GM12878 (cell line): ENCODE measurements at regions not wholly inside any gene's neighbourhood (a gene's known extent, or its start where the extent isn't known, plus 50 kb on each side); places are given as distances from the start of the nearest gene placed in this dataset.

Source experiments
- CHD4 ChIP-seq: fragments of 200-600 bp; sonication (generic); IDR thresholded peaks from 2 replicates; pipeline ENCODE4 v1.6.1; 2016; ENCODE audit warnings: mild to moderate bottlenecking
- ETV6 ChIP-seq, 2 experiments: fragments of 450-650 bp in 1 of 2; IDR thresholded peaks in 1 of 2; conservative IDR thresholded peaks in 1 of 2; 2 replicates each; pipeline ENCODE4 v1.6.1; 2014; ENCODE audit warnings: antibody characterized with exemption in 1 of 2, borderline replicate concordance in 1 of 2, low read depth in 1 of 2, mild to moderate bottlenecking in 1 of 2, moderate library complexity in 1 of 2
- MXI1 ChIP-seq: fragments of 150-350 bp; IDR thresholded peaks from 2 replicates; pipeline ENCODE4 v1.6.1; 2011; ENCODE audit warnings: low read depth, mild to moderate bottlenecking, inconsistent platforms, low read length, improper control_type of control experiment
- TF ChIP-seq, protein P1 (sequence below): fragments of 450-650 bp; formaldehyde crosslinking; IDR thresholded peaks from 2 replicates; pipeline ENCODE4 v1.4.0; 2020; ENCODE audit warnings: mild to moderate bottlenecking, moderate library complexity
- TF ChIP-seq, protein P2 (sequence below): IDR thresholded peaks from 2 replicates; pipeline ENCODE4 v1.6.1; 2012; ENCODE audit warnings: low read depth, low read length, improper control_type of control experiment
- TF ChIP-seq, protein P3 (sequence below), 3 experiments: IDR thresholded peaks in 2 of 3; conservative IDR thresholded peaks in 1 of 3; 2 replicates each; pipeline ENCODE4 v1.5.1; 2011; ENCODE audit warnings: low read depth in 3 of 3, low read length in 3 of 3, mild to moderate bottlenecking in 3 of 3, control low read depth in 2 of 3, moderate library complexity in 2 of 3, inconsistent platforms in 1 of 3, mixed read lengths in 1 of 3; ENCODE audit not compliant: control insufficient read depth in 2 of 3, insufficient read depth in 1 of 3; ENCODE audit errors: extremely low read depth in 1 of 3
- TF ChIP-seq, protein P4 (sequence below): IDR thresholded peaks from 2 replicates; pipeline ENCODE4 v1.6.1; 2011; ENCODE audit warnings: low read depth, low read length, improper control_type of control experiment, borderline replicate concordance

DNA sequence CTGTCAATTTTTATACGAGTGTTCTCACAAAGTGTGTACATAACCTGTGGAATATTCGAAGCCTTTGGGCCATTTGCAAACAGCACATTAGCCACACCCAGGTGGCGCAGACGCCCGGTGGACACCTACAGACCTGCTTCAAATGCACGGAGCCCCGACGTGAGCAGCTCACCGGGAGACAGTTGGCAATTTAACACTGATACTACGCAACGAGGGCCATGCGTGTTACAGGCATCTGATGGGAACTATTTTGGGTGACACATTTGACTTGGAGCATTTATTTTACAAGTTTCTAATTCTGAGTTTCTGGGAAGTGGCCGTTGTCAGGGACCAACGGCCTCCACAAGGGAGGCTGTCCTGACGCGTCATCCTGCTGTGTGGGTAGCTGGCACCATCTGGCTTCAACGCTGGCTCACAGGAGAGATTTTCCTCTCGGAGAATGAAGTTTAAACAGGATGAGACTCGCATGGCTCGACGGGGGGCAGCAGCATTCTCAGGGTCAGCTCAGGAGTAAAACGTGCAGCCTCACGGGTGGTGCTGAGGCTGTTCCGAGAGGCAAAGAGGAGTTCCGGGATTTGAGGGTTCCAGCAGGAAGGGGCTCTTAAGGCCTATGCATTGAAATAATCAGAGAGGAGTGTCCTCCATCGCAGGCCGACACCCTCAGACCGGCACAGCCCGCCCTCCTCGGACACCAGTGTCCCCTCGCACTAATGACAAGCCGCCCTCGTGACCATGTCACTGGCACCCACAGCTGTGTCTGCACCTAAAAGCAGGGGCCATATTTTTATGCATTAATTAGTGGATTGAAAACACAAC, 207.4 kb downstream of the DLL1 start:
- TF ChIP-seq, protein P1, sequence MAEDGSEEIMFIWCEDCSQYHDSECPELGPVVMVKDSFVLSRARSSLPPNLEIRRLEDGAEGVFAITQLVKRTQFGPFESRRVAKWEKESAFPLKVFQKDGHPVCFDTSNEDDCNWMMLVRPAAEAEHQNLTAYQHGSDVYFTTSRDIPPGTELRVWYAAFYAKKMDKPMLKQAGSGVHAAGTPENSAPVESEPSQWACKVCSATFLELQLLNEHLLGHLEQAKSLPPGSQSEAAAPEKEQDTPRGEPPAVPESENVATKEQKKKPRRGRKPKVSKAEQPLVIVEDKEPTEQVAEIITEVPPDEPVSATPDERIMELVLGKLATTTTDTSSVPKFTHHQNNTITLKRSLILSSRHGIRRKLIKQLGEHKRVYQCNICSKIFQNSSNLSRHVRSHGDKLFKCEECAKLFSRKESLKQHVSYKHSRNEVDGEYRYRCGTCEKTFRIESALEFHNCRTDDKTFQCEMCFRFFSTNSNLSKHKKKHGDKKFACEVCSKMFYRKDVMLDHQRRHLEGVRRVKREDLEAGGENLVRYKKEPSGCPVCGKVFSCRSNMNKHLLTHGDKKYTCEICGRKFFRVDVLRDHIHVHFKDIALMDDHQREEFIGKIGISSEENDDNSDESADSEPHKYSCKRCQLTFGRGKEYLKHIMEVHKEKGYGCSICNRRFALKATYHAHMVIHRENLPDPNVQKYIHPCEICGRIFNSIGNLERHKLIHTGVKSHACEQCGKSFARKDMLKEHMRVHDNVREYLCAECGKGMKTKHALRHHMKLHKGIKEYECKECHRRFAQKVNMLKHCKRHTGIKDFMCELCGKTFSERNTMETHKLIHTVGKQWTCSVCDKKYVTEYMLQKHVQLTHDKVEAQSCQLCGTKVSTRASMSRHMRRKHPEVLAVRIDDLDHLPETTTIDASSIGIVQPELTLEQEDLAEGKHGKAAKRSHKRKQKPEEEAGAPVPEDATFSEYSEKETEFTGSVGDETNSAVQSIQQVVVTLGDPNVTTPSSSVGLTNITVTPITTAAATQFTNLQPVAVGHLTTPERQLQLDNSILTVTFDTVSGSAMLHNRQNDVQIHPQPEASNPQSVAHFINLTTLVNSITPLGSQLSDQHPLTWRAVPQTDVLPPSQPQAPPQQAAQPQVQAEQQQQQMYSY: no peak
- TF ChIP-seq, protein P2, sequence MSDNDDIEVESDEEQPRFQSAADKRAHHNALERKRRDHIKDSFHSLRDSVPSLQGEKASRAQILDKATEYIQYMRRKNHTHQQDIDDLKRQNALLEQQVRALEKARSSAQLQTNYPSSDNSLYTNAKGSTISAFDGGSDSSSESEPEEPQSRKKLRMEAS: no peak
- TF ChIP-seq MXI1: no peak
- TF ChIP-seq, protein P3, sequence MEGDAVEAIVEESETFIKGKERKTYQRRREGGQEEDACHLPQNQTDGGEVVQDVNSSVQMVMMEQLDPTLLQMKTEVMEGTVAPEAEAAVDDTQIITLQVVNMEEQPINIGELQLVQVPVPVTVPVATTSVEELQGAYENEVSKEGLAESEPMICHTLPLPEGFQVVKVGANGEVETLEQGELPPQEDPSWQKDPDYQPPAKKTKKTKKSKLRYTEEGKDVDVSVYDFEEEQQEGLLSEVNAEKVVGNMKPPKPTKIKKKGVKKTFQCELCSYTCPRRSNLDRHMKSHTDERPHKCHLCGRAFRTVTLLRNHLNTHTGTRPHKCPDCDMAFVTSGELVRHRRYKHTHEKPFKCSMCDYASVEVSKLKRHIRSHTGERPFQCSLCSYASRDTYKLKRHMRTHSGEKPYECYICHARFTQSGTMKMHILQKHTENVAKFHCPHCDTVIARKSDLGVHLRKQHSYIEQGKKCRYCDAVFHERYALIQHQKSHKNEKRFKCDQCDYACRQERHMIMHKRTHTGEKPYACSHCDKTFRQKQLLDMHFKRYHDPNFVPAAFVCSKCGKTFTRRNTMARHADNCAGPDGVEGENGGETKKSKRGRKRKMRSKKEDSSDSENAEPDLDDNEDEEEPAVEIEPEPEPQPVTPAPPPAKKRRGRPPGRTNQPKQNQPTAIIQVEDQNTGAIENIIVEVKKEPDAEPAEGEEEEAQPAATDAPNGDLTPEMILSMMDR (IDR thresholded peaks at IDR 0.05 in 2 of 3, conservative IDR thresholded peaks at IDR 0.05 in 1 of 3; ENCODE audit: control insufficient read depth in 2 of 3, extremely low read depth in 1 of 3, insufficient read depth in 1 of 3, low read depth in 3 of 3, low read length in 3 of 3): no peak
- no peak for TF ChIP-seq CHD4
- TF ChIP-seq, protein P4, sequence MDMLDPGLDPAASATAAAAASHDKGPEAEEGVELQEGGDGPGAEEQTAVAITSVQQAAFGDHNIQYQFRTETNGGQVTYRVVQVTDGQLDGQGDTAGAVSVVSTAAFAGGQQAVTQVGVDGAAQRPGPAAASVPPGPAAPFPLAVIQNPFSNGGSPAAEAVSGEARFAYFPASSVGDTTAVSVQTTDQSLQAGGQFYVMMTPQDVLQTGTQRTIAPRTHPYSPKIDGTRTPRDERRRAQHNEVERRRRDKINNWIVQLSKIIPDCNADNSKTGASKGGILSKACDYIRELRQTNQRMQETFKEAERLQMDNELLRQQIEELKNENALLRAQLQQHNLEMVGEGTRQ: no peak
- TF ChIP-seq ETV6 (conservative IDR thresholded peaks at IDR 0.05 in 1 of 2, IDR thresholded peaks at IDR 0.05 in 1 of 2; ENCODE audit: borderline replicate concordance in 1 of 2, low read depth in 1 of 2): no peak
